HG02981 (cell line): ENCODE measurements at regions not wholly inside any gene's neighbourhood (a gene's known extent, or its start where the extent isn't known, plus 50 kb on each side); places are given as distances from the start of the nearest gene placed in this dataset.

Experiments
- ATAC-seq: cut with Tn5 transposase; IDR thresholded peaks from one replicate; pipeline ENCODE4 v1.9.1; 2021; ENCODE audit warnings: mild to moderate bottlenecking, moderate library complexity; ENCODE audit not compliant: unreplicated experiment

DNA sequence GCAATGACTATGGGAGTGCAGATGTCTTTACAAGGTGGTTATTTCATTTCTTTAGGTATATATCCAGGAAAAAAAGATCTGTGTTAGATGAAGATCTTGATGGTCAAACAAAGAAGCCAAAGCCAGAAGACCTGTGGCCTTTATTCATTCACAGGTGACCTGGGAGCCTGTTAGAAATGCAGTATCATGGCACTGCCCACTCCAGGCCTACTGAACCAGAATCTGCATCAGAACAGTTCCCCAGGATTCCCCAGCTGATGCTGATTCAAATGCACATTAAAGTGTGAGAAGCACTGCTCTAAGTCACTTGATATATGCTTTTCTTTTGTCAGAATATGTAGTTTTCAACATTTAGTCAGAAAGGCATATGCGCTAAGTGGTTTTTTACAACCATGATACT, 251.1 kb downstream of the IPMK start:
- ATAC-seq = no peak

DNA sequence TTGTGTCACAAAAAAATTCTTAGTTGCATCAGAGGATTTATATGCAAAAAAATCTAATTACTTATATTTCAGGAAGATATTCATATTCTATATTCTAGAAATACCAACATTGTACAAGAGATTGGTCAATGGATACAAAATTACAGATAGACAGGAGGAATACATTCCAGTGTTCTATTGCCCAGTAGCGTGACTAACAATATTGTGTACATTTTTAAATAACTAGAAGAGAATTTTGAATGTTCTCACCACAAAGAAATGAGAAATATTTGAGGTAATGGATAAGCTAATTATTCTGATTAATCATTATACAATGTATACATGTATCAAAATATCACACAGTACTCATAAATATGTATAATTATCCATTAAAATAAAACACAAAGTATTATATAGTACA, 253.3 kb downstream of the IPMK start:
- no peak for ATAC-seq

DNA sequence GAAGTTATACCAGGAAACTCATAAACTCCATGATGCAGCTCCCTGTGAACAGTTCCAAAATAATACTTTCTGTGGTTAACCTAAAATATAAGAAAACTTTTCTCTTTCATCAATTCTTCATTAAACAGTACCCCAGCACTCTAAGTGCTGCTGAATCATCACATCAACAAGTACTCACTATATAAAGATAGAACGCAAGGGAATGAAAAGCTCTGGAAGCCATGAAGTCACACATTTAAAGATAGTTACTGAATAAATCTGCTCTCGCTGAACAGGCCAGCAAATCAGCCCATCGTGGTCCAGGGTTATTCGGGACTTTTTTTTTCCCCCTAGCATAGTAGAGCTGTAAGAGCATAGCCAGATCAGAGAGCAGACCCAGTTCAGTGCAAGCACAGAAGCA, 254.3 kb downstream of the IPMK start:
- ATAC-seq = no peak

DNA sequence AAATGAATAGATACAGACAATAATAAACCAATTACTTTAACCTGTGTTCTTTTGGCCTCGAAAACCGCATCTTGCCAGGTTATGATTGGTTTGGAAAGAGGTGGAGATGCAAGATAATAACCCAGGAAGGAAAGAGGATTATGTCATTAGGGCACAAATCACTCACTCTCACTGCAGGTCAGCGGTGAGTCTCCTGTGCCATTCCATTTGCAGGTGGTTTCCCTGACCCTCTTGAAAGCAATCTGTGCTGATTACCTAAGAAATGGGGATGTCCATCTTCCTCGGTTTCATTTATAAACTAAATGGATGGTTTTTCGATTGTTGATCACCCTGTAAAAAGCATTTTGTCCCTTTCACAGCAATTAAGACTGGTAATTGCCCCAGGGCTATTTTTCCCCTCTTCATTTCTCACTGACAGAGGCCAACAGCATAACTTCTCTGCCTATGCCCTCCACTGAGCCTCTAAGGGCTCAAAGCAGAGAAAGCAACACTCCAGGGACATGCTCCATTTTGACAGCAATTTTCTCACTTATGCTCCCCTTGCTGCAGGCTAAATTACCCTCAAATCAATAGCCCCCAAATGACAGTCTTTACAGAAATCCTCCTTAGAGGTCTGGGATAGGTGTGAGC, 257.5 kb downstream of the IPMK start:
- no peak for ATAC-seq

DNA sequence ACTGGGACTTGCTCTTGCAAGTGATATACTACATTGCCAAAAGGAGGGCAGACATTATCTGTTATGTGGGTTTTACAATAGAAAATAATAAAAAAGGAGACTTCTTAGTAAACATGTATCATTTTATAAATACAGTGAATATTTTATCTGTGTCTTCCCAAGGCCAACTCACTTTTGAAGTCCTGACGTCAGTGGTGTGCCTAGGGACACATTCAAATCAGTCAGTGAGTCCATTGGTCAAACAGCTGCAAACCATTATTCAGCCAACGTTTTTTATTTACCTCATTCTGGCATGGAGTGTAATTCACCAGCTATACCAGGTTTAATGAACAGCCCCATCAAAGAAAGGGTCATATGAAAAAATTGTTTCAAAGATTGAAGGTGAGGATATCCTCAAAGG, 263.7 kb downstream of the IPMK start:
- no peak for ATAC-seq

DNA sequence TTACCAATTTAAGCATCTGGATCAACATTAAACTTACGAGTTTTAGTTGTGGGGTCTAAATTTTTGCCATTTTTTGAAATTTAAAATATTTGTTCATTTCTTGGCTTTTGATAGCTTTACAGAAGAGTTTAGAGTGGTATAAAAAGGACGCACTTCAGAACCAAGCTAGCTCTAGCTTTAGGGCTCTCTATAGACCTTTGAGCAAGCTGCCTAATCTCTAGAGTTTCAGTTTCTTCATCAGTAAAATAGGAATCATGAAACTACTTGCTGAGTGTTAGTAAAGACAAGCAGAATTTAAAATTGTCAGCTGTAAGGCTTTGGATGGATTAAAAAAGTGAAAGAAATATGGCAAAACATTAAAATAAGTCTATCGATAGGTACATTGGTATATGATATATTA, 266.5 kb downstream of the IPMK start:
- ATAC-seq = no peak

DNA sequence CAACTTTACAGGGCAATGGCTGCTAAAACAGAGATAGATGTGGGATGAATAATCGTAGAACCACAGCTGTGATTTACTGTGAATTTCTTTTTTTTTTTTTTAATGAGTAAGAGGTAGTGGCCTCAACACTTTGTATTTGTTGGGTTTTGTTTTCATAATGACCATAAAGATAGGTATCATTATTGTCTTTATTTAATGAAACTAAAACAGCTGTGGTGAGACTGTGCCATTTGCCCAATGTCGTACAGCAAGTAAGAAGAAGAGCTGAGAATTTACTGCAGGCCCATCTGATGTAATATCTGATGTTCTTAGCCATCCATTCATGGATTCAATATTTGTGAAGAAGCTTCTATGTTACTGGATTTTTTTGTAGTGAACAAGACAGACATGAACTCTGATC, 271.2 kb downstream of the IPMK start:
- ATAC-seq = no peak

DNA sequence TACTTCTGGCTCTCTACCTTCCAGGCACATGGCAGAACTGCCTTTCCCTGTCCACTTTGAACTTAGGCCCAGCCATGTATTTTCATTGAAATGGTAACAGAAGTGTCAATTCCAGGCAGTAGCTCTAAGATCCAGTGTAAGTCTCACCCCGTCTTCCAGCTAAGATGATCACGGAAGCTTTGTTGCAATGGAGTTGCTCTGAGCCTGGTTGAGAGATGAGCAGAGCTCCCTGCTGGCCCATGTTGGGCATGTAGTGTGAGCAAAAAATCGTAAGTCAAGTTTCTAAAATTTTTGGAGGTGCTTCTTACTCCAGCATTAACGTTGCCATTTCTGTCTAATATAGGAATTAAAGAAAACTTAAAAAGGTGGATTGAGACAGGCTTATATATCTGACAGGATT, 274.4 kb downstream of the IPMK start:
- no peak for ATAC-seq

DNA sequence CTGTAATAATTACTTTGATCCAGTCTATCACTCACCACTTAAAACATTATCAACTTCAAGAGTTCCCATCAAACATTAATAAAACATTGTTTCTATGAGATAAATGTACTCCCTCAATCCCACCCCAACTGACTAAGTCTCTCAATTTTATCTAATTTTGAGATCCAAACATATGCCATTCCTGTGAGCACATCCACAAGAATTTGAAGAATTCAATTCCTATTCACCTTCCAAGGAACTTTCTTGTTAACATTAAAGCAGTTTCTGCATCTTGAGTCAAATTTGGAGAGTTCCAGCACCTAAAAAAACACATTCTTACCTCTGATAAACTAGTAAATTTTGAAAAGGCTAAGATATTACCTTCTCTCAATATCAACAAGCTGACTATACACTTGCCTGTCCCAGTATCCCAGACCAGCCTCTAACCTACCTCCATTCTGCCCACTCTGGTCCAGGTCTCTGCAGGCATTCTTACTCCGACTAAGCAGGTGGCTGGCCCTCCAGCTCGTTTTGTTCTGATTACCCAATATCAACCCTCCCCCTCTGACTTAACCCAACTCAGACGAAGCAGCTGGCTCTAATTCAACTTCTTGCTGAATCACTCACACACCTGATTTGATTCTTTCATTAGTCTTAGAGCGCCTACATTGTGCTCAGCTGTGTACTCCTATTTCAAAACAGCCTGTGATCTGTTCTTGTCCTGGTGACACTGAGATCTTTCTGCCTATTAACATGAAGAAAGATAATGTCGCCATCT, 275.2 kb downstream of the IPMK start:
- ATAC-seq = no peak

DNA sequence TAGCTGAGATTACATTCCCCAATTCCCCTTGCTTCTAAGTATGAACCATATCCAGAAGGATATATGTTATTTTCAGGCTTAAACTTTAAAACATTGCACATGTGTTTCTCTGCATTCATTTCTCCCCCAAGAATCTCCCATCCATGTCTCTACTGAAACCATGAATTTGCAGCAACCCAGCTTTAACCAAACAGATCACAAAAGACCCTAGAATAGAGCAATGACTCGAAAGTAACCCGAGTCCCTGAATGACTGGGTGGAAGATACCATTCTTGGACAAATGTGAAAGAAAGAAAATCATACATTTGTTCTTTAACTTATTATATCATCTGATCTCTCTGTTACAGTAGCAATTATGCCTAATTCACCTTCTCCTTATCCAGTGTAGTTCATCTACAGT, 278.7 kb downstream of the IPMK start:
- no peak for ATAC-seq

DNA sequence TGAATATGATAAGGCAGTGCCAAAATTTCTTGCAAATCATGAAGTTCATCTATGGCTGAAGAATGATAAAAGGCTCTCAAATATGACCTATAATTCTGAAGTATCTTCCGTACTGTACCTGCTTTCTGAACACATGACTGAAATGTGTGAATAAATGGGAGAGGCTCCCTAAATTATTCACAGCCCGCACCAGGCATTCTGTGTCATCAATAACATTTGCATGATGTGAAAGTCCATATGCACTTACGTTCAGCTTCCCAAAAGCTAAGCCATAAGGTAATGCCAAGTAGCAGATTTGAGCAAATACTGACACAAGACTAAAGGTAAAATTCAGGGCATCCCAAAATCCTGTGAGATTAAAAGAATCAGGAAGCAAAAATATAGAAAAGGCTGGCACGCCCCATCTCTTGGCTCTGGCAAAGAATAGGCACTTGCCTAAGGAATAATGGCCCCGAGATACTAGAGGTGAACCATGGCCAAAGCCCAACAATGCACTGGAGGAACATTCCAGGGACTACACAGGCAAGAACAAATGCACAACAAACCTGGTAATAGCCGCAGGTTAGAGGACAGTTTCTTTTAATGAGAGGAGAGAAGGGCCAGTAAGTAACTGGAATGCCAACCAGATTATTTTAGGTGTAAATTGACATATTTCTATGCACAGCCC, 280.5 kb downstream of the IPMK start:
- ATAC-seq = no peak

DNA sequence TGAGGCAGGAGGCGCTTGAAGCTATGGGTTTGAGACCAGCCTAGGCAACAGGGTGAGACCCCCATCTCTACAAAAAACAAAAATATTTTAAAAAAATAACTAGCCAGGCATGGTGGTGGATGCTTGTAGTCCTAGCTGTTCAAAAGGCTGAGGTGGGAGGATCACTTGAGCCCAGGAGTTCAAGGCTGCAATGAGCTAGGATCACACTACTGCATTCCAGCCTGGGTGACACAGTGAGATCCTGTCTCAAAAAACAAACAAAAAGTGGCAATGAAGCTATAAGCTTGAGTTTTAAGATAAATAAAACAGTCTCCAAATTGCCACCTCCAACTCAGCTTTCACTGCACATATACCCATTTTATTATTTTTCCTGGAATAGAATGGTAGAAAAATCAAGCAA, 281.3 kb downstream of the IPMK start:
- no peak for ATAC-seq

DNA sequence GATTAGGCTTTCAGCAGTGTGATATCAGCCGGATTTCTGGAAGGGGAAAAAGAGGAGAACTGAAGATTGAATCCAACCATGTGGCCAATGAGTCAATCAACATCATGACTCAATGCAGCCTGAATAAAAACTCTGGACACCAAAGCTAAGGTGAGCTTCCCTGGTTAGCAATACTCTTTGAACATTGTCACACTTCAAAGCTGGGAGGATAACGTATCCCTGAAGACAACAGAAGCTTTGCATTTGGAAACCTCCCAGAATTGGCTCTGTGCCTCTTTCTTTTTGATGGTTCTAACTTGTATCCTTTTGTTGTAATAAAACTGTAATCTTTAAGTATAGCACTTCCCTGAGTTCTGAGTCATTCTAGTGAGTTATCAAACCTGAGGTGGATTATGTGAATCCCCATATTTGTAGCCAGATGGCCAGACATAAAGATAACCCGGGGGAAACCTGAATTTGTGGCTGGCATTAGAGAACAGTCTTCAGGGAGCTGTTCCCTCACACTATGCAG, 284.4 kb downstream of the IPMK start:
- ATAC-seq = no peak

DNA sequence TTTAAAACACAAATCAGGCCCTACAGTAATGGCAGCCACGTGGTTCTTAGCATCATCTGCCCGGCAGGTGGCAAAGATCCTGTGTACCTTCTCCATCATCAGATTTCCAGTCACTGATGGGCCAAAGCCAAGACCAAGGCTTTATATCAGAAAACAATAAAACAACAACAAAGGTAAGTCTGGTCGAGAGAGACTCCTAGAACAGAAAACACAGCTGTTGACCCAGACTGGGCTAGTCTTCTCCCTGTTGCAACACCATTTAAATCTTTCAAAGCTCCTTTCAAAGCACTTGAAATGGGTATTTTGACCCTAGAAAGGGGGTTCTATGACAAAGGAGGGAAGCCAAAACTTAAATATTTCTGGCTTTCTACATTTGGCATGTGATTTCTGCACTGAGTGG, 285.6 kb downstream of the IPMK start:
- no peak for ATAC-seq

DNA sequence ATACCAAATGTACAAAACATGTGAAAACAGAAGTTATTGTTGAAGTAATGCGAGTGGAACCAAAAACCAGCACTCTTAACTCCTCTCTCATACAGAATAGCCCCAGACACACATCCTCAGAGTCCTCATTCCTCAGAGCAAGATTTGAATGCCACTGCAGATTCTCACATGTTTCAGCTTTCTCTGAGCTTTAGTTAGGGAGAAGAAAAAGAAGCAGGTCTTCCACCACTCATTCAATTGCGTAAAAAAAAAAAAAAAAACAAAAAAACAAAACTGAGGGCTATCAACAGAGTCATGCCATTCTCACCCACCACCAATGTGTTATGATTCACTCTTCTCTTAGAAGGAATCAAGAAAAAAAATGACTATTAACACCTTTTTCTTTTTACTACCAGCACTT, 287.7 kb downstream of the IPMK start:
- no peak for ATAC-seq

DNA sequence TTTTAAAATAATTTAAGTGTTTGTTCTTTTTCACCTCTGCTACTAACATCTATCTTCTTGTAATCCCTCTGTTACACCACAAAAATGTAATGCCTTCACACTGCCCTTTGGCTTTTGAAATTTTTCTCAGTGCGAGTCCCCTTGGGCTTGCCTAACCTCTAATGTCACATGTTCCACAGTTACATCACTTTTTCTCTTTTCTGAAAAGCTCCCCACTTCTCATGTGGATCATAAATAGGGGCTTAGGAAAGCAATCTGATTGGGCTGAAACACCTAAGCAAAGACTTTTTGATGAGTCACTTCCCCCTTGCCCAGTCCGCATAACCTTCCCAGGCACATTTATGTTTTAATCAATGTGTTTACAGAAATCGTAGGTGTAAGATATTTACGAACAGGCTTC, 288.2 kb downstream of the IPMK start:
- ATAC-seq = no peak

DNA sequence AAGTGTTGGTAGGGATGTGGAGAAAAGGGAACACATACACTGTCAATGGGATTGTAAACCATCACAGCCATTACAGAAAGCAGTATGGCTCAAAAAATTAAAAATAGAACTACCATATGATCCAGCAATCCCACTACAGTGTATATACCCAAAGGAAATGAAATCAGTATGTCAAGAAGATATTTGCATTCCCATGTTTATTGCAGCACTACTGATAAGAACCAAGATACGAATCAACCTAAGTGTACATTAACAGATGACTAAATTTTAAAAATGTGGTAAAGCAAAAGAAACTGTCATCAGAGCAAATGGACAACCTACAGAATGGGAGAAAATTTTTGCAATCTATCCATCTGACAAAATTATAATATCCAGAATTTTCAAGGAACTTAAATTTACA, 290.4 kb downstream of the IPMK start:
- no peak for ATAC-seq

DNA sequence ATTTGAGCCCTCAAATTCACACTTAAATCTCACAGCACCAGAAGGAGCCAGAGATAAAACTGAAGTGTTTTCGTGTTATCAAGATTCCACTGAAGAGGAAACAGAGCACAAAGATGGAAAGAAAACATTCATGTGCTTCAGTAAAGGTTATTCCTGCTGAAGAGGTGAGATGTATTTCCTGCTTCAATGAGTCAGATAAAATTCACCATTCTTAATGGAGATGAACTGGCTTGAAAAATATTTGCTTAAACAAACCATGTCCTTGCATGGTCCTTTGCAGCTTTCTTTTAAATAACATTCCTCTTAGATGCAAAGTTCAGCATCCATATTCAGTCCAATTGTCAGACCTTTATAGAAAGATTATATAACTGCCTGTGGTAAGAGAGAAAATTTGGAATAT, 294.2 kb downstream of the IPMK start:
- no peak for ATAC-seq

DNA sequence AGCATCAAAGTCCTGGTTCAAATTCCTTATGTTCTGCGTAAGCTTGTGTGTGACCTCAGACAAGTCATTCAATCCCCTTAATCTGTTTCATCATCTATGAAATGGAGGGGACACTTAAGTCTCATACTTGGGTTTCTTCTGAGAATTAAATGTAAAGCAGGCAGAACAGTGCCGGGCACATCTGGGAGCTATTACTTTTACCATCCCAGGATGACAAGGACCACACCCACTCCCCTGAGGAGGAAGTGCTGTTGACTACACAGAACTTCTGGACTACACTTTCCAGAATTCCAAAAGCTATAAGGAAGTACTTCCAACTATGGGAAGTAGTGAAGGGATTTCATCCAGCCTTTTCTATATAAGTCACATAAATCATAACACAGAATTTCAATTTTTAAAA, 294.9 kb downstream of the IPMK start:
- no peak for ATAC-seq

DNA sequence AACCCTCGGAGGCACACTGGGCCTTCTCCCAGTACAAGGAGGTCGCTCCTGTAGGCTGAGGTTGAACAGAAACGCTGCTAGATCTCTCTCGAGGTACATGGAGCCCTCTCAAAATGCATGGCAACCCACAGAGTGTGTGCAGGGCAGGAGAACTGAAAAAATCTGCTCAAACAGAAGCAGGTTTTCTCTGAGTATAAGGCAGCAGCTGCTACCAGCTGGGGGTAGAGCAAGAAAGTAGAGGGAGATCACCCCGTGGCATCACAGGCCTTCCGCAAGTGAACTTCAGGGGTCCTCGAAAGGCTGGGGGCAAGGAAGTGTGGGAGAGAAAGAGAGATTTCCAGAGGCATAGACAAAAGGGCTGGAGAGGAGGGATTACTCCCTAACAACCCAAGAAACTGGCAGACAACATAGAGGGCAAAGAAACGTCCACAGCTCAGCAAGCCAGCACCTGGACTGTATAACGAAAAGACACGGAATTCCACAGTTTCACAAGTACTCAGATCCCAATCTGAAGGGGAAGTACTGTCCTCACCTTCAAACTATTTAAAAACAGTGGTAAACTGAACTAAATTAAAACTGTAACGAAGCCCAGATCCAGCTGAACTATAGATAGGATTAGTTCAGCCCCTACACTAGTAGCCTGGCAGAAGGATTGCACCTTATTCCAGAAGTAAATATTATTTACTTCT, 299.2 kb downstream of the IPMK start:
- ATAC-seq = no peak

DNA sequence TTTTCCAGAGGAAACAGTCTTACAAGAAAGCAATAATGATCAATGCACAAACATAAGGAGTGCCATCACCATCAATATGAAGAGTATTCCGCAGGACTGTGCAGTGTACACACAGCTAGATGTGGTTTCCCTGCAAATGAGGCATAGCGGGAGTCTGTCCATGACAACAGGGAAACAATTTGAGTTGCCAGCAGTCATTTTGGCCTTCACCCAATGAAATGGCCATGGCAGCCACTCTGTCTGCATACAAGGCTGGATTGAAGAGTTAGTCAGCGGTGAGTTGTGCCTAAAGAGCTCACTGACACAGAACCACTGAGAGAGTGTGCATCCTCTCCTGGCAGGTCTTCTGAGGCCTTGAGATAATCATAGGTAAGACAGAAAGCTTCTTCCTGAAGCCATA, 303.3 kb downstream of the IPMK start:
- ATAC-seq = no peak

DNA sequence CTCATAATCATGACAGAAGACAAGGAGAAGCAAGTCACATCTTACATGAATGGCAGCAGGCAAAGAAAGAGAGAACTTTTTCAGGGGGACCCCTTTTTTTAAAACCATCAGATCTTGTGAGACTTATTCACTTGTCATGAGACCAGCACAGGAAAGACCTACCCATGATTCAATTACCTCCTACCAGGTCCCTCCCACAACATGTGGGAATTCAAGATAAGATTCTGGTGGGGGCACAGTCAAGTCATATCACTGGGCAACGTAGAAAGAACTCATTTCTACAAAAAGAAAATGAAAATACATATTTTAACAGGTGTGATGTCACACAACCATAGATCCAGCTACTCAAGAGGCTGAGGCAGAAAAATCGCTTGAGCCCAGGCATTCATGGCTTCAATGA, 304.1 kb downstream of the IPMK start:
- no peak for ATAC-seq
